HCT116 (cell line): ENCODE measurements at regions not wholly inside any gene's neighbourhood (a gene's known extent, or its start where the extent isn't known, plus 50 kb on each side); places are given as distances from the start of the nearest gene placed in this dataset.

Experiments
- ATAC-seq: fragments of 200-7000 bp; cut with Tn5 transposase; 2 replicates; pipeline ENCODE4 v1.9.1; 2020; ENCODE audit warnings: mild to moderate bottlenecking, moderate library complexity
- BruUV-seq: library from RNA; stranded (reverse); fragments of 400-500 nt; replicated peaks from 2 replicates; lab custom pipeline; 2021; lab: Mats Ljungman, UMichigan
- CTCF ChIA-PET: fragments of 300-600 bp; sonication (Branson Sonifier 250); formaldehyde crosslinking; loops from one replicate; lab custom pipeline; 2021; ENCODE audit warnings: antibody characterized with exemption; lab: Charles Lee
- POLR2A ChIA-PET: fragments of 300-600, 350-600 bp; sonication (Branson Sonifier 250); formaldehyde crosslinking; loops from one replicate; lab custom pipeline; 2021; ENCODE audit warnings: antibody characterized with exemption; lab: Charles Lee
- RAD21 ChIA-PET, 2 experiments: fragments of 300-600 bp; sonication (Branson Sonifier 250); formaldehyde crosslinking; loops; one replicate each; lab custom pipeline; 2023; ENCODE audit warnings: low total read pairs in 2 of 2; ENCODE audit not compliant: uncharacterized antibody in 2 of 2, unreplicated experiment in 2 of 2, low non-redundant PET in 1 of 2; lab: Charles Lee
- DNase-seq: peaks from one replicate; pipeline ENCODE4 v3.0.0-alpha.2; 2010; ENCODE audit warnings: low read depth, low spot score
- H2AFZ ChIP-seq: fragments of 200-600 bp; shearing (Covaris generic), sonication (generic); 2 replicates; pipeline ENCODE4 v1.6.1; 2017; ENCODE audit warnings: low read depth, mixed run types, mixed read lengths, antibody characterized with exemption, low read length; ENCODE audit not compliant: poor library complexity, severe bottlenecking
- H3K27ac ChIP-seq: 2 replicates; pipeline ENCODE4 v1.5.1; 2012; ENCODE audit warnings: low read depth, low read length
- H3K27me3 ChIP-seq: fragments of 200-600 bp; sonication (generic); 2 replicates; pipeline ENCODE4 v1.6.1; 2016; ENCODE audit warnings: mixed run types, low read length, mixed read lengths; ENCODE audit not compliant: insufficient read depth
- H3K36me3 ChIP-seq, 2 experiments: fragments of 200-500 bp in 1 of 2; fragments of 200-600 bp in 1 of 2; sonication (Bioruptor generic) in 1 of 2; sonication (generic) in 1 of 2; 2 replicates each; pipeline versions ENCODE4 v1.5.1 to v1.6.1; 2014 to 2016; ENCODE audit warnings: low read length in 2 of 2, inconsistent platforms in 1 of 2, mixed read lengths in 1 of 2, mixed run types in 1 of 2; ENCODE audit not compliant: insufficient read depth in 2 of 2, control insufficient read depth in 1 of 2
- H3K4me1 ChIP-seq, 2 experiments: fragments of 200-600 bp in 1 of 2; sonication (generic) in 1 of 2; 2 replicates each; pipeline versions ENCODE4 v1.5.1 to v1.6.1; 2012 to 2017; ENCODE audit warnings: low read length in 2 of 2, inconsistent platforms in 1 of 2, mild to moderate bottlenecking in 1 of 2, mixed read lengths in 1 of 2, mixed run types in 1 of 2, moderate library complexity in 1 of 2; ENCODE audit not compliant: insufficient read depth in 2 of 2, control insufficient read depth in 1 of 2
- H3K4me2 ChIP-seq: fragments of 200-600 bp; sonication (generic); 2 replicates; pipeline ENCODE4 v1.6.1; 2017; ENCODE audit warnings: mixed run types, low read length, mixed read lengths
- H3K4me3 ChIP-seq, 2 experiments: fragments of 200-600 bp in 1 of 2; sonication (generic) in 1 of 2; replicated peaks in 1 of 2; 2 replicates each; pipeline ENCODE4 v1.5.1; 2011 to 2016; ENCODE audit warnings: low read length in 2 of 2, control low read depth in 1 of 2, low read depth in 1 of 2, mild to moderate bottlenecking in 1 of 2, mixed read lengths in 1 of 2, mixed run types in 1 of 2
- H3K79me2 ChIP-seq: fragments of 200-600 bp; sonication (generic); 2 replicates; pipeline ENCODE4 v1.6.1; 2017; ENCODE audit warnings: mild to moderate bottlenecking, mixed run types, low read length, moderate library complexity, mixed read lengths; ENCODE audit not compliant: insufficient read depth
- H3K9ac ChIP-seq: fragments of 200-600 bp; sonication (generic); 2 replicates; pipeline ENCODE4 v1.6.1; 2016; ENCODE audit warnings: low read length, mixed read lengths
- H3K9me2 ChIP-seq: fragments of 200-600 bp; sonication (generic), shearing (Covaris generic); 2 replicates; pipeline ENCODE4 v1.6.1; 2017; ENCODE audit warnings: mixed run types, mild to moderate bottlenecking, moderate library complexity; ENCODE audit not compliant: insufficient read depth
- H3K9me3 ChIP-seq, 2 experiments: fragments of 200-500 bp in 1 of 2; fragments of 200-600 bp in 1 of 2; sonication (Bioruptor generic) in 1 of 2; sonication (generic) in 1 of 2; 2 replicates each; pipeline ENCODE4 v1.6.1; 2014 to 2017; ENCODE audit warnings: low read length in 2 of 2, mixed read lengths in 2 of 2, inconsistent platforms in 1 of 2, low read depth in 1 of 2, mild to moderate bottlenecking in 1 of 2, mixed run types in 1 of 2, moderate library complexity in 1 of 2; ENCODE audit not compliant: control insufficient read depth in 1 of 2, insufficient read depth in 1 of 2
- H4K20me1 ChIP-seq: fragments of 200-600 bp; sonication (generic), shearing (Covaris generic); 2 replicates; pipeline ENCODE4 v1.6.1; 2017; ENCODE audit warnings: mixed run types, mild to moderate bottlenecking, moderate library complexity; ENCODE audit not compliant: insufficient read depth
- CBX3 ChIP-seq: IDR thresholded peaks from 2 replicates; pipeline ENCODE4 v1.6.1; 2012; ENCODE audit warnings: low read depth
- CTCF ChIP-seq, 3 experiments: fragments of 200-600 bp in 1 of 3; sonication (generic) in 1 of 3; IDR thresholded peaks in 2 of 3; conservative IDR thresholded peaks in 1 of 3; 2 replicates each; pipeline ENCODE4 v1.5.1; 2012 to 2017; ENCODE audit warnings: low read depth in 2 of 3, low read length in 2 of 3, antibody characterized with exemption in 1 of 3, borderline replicate concordance in 1 of 3, control low read depth in 1 of 3, mild to moderate bottlenecking in 1 of 3, mixed read lengths in 1 of 3, mixed run types in 1 of 3, moderate library complexity in 1 of 3; ENCODE audit not compliant: insufficient read depth in 1 of 3
- EGR1 ChIP-seq: IDR thresholded peaks from 2 replicates; pipeline ENCODE4 v1.6.1; 2012; ENCODE audit warnings: low read depth
- ELF1 ChIP-seq: IDR thresholded peaks from 2 replicates; pipeline ENCODE4 v1.6.1; 2012; ENCODE audit warnings: low read depth, borderline replicate concordance
- EZH2 ChIP-seq: fragments of 200-600 bp; sonication (generic); IDR thresholded peaks from 2 replicates; pipeline ENCODE4 v1.6.1; 2017; ENCODE audit warnings: antibody characterized with exemption, mixed run types
- JUND ChIP-seq: IDR thresholded peaks from 2 replicates; pipeline ENCODE4 v1.6.1; 2012
- RAD21 ChIP-seq: IDR thresholded peaks from 2 replicates; pipeline ENCODE4 v1.6.1; 2012; ENCODE audit warnings: low read depth, mild to moderate bottlenecking
- REST ChIP-seq: IDR thresholded peaks from 2 replicates; pipeline ENCODE4 v1.6.1; 2012; ENCODE audit warnings: low read depth
- SP1 ChIP-seq: IDR thresholded peaks from 2 replicates; pipeline ENCODE4 v1.6.1; 2012; ENCODE audit warnings: low read depth
- SRF ChIP-seq: IDR thresholded peaks from 2 replicates; pipeline ENCODE4 v1.6.1; 2012; ENCODE audit warnings: low read depth
- TCF7L2 ChIP-seq: IDR thresholded peaks from 2 replicates; pipeline ENCODE4 v1.7.0; 2011; ENCODE audit warnings: borderline replicate concordance, inconsistent platforms; ENCODE audit not compliant: insufficient read depth, insufficient read length; ENCODE audit errors: extremely low read depth
- intact Hi-C: fragments of 100-400 bp; cut with micrococcal nuclease; formaldehyde crosslinking; loops from 2 replicates; pipeline ENCODE4 v1.10.0; 2022
- TF ChIP-seq, protein P1 (sequence below): IDR thresholded peaks from 2 replicates; pipeline ENCODE4 v1.6.1; 2011; ENCODE audit warnings: mild to moderate bottlenecking, low read length, moderate library complexity; ENCODE audit not compliant: insufficient replicate concordance; ENCODE audit errors: extremely low read depth
- TF ChIP-seq, protein P2 (sequence below): IDR thresholded peaks from 2 replicates; pipeline ENCODE4 v1.6.1; 2012
- TF ChIP-seq, protein P3 (sequence below): IDR thresholded peaks from 2 replicates; pipeline ENCODE4 v1.6.1; 2012

DNA sequence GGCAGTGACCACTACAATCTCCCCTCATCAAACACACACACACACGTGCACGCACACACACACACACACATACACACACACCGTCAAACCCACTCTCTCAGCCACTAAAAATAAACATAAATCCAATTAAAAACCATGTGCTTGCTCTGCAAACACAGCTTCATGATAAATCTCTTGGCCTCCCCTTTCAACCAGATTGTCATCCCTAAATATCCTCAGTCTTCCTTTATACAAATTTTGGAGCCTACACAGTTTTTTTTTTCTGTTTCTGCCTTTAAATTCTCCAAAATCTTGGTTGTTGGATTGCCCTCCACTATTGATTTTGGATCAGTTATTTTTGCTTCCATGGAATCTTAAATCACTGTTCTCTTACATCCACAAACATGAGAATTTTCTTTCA is 245.6 kb downstream of the SATB1 start:
- Histone ChIP-seq H3K27me3 (no peaks in the 10 kb centered on the region), H3K79me2 (no peaks in the 10 kb centered on the region), H3K4me2 (no peak overlapping the region)
- ChIA-PET RAD21 (no interaction called here), POLR2A (no interaction called here)
- TF ChIP-seq CBX3 (no peak), RAD21 (no peak), CTCF (IDR thresholded peaks at IDR 0.05 in 2 of 3, conservative IDR thresholded peaks at IDR 0.05 in 1 of 3; ENCODE audit: borderline replicate concordance in 1 of 3, insufficient read depth in 1 of 3, low read depth in 2 of 3, low read length in 2 of 3) (no peak), ELF1 (no peak), TCF7L2 (no peak), JUND (no peak), EZH2 (no peak), EGR1 (no peak), SP1 (no peak), SRF (no peak), REST (no peak)
- TF ChIP-seq, protein P1, sequence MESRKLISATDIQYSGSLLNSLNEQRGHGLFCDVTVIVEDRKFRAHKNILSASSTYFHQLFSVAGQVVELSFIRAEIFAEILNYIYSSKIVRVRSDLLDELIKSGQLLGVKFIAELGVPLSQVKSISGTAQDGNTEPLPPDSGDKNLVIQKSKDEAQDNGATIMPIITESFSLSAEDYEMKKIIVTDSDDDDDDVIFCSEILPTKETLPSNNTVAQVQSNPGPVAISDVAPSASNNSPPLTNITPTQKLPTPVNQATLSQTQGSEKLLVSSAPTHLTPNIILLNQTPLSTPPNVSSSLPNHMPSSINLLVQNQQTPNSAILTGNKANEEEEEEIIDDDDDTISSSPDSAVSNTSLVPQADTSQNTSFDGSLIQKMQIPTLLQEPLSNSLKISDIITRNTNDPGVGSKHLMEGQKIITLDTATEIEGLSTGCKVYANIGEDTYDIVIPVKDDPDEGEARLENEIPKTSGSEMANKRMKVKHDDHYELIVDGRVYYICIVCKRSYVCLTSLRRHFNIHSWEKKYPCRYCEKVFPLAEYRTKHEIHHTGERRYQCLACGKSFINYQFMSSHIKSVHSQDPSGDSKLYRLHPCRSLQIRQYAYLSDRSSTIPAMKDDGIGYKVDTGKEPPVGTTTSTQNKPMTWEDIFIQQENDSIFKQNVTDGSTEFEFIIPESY: no peak
- TF ChIP-seq, protein P2, sequence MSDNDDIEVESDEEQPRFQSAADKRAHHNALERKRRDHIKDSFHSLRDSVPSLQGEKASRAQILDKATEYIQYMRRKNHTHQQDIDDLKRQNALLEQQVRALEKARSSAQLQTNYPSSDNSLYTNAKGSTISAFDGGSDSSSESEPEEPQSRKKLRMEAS: no peak
- TF ChIP-seq, protein P3, sequence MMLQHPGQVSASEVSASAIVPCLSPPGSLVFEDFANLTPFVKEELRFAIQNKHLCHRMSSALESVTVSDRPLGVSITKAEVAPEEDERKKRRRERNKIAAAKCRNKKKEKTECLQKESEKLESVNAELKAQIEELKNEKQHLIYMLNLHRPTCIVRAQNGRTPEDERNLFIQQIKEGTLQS: no peak
- TF ChIP-seq, all 23 proteins: peak for 0
- intact Hi-C loops: no loop called here
- Histone ChIP-seq H3K9ac (no peak overlapping the region), H3K9me2 (no peaks in the 10 kb centered on the region), H3K27ac (no peak overlapping the region), H4K20me1 (no peaks in the 10 kb centered on the region), H3K4me3 (no peak overlapping the region), H3K9me3 (no peaks in the 10 kb centered on the region), H3K4me1 (no peaks in the 10 kb centered on the region), H3K36me3 (no peaks in the 10 kb centered on the region), H2AFZ (no peak overlapping the region)
- DNase-seq (no peak), ATAC-seq (no peak)
- BruUV-seq: no TSS peak
- CTCF ChIA-PET: no interaction called here
